B cell (primary cell): ENCODE measurements at regions not wholly inside any gene's neighbourhood (a gene's known extent, or its start where the extent isn't known, plus 50 kb on each side); places are given as distances from the start of the nearest gene placed in this dataset.

Experiments used
- EZH2 ChIP-seq: IDR thresholded peaks from 2 replicates; pipeline ENCODE4 v1.6.1; 2012; ENCODE audit warnings: borderline replicate concordance, low read depth, mild to moderate bottlenecking, moderate library complexity, low read length; ENCODE audit not compliant: insufficient read depth, poor library complexity, severe bottlenecking
- TF ChIP-seq, protein P1 (sequence below): fragments of 200-600 bp; IDR thresholded peaks from one replicate; pipeline ENCODE4 v1.8.0; 2022; ENCODE audit warnings: antibody characterized with exemption, mild to moderate bottlenecking

DNA sequence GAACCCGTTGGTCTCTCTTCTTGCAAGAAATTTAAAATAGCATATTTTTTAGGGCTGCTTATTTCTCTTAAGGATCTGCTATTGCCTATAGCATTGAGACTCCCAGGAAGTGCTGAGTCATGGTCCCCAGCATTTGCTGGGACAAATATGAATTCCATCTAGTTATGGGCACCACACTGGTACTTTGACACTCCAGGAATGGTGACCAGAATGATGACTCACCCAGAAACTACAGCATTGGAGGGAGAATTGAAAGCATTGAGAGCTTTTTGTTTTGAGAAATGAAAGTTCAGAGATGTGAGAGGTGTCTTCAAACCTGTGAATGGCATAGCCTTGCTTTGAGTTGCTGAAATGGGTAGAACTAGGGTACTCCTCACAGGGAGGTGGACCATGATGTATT lies 699.7 kb downstream of the DHX35 start:
- TF ChIP-seq, protein P1, sequence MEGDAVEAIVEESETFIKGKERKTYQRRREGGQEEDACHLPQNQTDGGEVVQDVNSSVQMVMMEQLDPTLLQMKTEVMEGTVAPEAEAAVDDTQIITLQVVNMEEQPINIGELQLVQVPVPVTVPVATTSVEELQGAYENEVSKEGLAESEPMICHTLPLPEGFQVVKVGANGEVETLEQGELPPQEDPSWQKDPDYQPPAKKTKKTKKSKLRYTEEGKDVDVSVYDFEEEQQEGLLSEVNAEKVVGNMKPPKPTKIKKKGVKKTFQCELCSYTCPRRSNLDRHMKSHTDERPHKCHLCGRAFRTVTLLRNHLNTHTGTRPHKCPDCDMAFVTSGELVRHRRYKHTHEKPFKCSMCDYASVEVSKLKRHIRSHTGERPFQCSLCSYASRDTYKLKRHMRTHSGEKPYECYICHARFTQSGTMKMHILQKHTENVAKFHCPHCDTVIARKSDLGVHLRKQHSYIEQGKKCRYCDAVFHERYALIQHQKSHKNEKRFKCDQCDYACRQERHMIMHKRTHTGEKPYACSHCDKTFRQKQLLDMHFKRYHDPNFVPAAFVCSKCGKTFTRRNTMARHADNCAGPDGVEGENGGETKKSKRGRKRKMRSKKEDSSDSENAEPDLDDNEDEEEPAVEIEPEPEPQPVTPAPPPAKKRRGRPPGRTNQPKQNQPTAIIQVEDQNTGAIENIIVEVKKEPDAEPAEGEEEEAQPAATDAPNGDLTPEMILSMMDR, result no peak
- TF ChIP-seq EZH2, result no peak
